ENCODE measurements at regions not wholly inside any gene's neighbourhood (a gene's known extent, or its start where the extent isn't known, plus 50 kb on each side); places are given as distances from the start of the nearest gene placed in this dataset.
A peak's percentile ranks its signal among the peaks of the same experiment; 100 is the strongest.

GRCh38 chr2:129297430-129297829, 682.0 kb upstream of the RAB6C start:
- H3K27me3 ChIP-seq: no peaks in the 10 kb centered on the region
- no peaks in the 10 kb centered on the region for H3K9me3 ChIP-seq
- no peak for DNase-seq
- H3K27ac ChIP-seq: no peak overlapping the region
- H3K4me3 ChIP-seq: no peak overlapping the region
- H3K4me1 ChIP-seq: no peaks in the 10 kb centered on the region
- no peak for TF ChIP-seq POLR2A (IDR thresholded peaks at IDR 0.05)
- TF ChIP-seq CTCF (IDR thresholded peaks at IDR 0.05): no peak
- no peaks in the 10 kb centered on the region for H3K36me3 ChIP-seq

GRCh38 chr2:129299338-129299737, 680.1 kb upstream of the RAB6C start:
- no peak for TF ChIP-seq CTCF (IDR thresholded peaks at IDR 0.05)
- no peak for TF ChIP-seq POLR2A (IDR thresholded peaks at IDR 0.05)
- Histone ChIP-seq H3K27me3 (no peaks in the 10 kb centered on the region), H3K9me3 (no peaks in the 10 kb centered on the region), H3K27ac (no peak overlapping the region), H3K4me1 (no peaks in the 10 kb centered on the region), H3K36me3 (no peaks in the 10 kb centered on the region), H3K4me3 (no peak overlapping the region)
- no peak for DNase-seq

- H3K4me3 ChIP-seq: no peak overlapping the region
- no peak for DNase-seq
- H3K4me1 ChIP-seq: no peaks in the 10 kb centered on the region
- H3K27me3 ChIP-seq: no peaks in the 10 kb centered on the region
- no peaks in the 10 kb centered on the region for H3K9me3 ChIP-seq
- H3K27ac ChIP-seq: no peak overlapping the region
- no peak for TF ChIP-seq POLR2A (IDR thresholded peaks at IDR 0.05)
- TF ChIP-seq CTCF (IDR thresholded peaks at IDR 0.05): no peak
- H3K36me3 ChIP-seq: no peaks in the 10 kb centered on the region
Measured at GRCh38 chr2:129299756-129300155, 679.7 kb upstream of the RAB6C start.

GRCh38 chr2:129300456-129300855, 679.0 kb upstream of the RAB6C start:
- DNase-seq: no peak
- no peaks in the 10 kb centered on the region for H3K36me3 ChIP-seq
- no peak overlapping the region for H3K27ac ChIP-seq
- no peaks in the 10 kb centered on the region for H3K4me1 ChIP-seq
- no peak for TF ChIP-seq POLR2A (IDR thresholded peaks at IDR 0.05)
- H3K4me3 ChIP-seq: no peak overlapping the region
- no peaks in the 10 kb centered on the region for H3K27me3 ChIP-seq
- H3K9me3 ChIP-seq: no peaks in the 10 kb centered on the region

- DNase-seq: no peak
- TF ChIP-seq POLR2A (IDR thresholded peaks at IDR 0.05) (no peak), CTCF (IDR thresholded peaks at IDR 0.05) (no peak)
- Histone ChIP-seq H3K36me3 (no peaks in the 10 kb centered on the region), H3K9me3 (no peaks in the 10 kb centered on the region), H3K27me3 (no peaks in the 10 kb centered on the region), H3K27ac (peak overlapping the region in 1 of 4 donors; percentile 11), H3K4me3 (no peak overlapping the region), H3K4me1 (no peaks in the 10 kb centered on the region)
Measured at GRCh38 chr2:129301431-129301913, 678.0 kb upstream of the RAB6C start.

GRCh38 chr2:129302106-129302505, 677.4 kb upstream of the RAB6C start:
- H3K27ac ChIP-seq: peak overlapping the region in 1 of 4 donors; percentile 19
- DNase-seq: no peak
- no peak for TF ChIP-seq CTCF (IDR thresholded peaks at IDR 0.05)
- TF ChIP-seq POLR2A (IDR thresholded peaks at IDR 0.05): no peak
- H3K4me3 ChIP-seq: no peak overlapping the region
- H3K9me3 ChIP-seq: no peaks in the 10 kb centered on the region
- no peaks in the 10 kb centered on the region for H3K36me3 ChIP-seq
- H3K27me3 ChIP-seq: no peaks in the 10 kb centered on the region
- H3K4me1 ChIP-seq: no peaks in the 10 kb centered on the region

Data from Peyer's patch (tissue), 4 donors.